Body of pancreas (tissue), 4 donors: ENCODE measurements at regions not wholly inside any gene's neighbourhood (a gene's known extent, or its start where the extent isn't known, plus 50 kb on each side); places are given as distances from the start of the nearest gene placed in this dataset.

Experiments used
- ATAC-seq: fragments of 150-250 bp; one replicate; pipeline ENCODE4 v1.9.1; 2016
- DNase-seq, 4 donors: peaks; one replicate each; pipeline ENCODE4 v3.0.0-alpha.2; 2019
- H3K27ac ChIP-seq, 4 donors: fragments of 200-600 bp; sonication (generic); 1 replicate in 3 of 4; 2 replicates in 1 of 4; pipeline versions ENCODE4 v1.5.1 to v1.6.1; 2016 to 2019; ENCODE audit warnings: mild to moderate bottlenecking in 1 of 4, mixed read lengths in 1 of 4, moderate library complexity in 1 of 4
- H3K27me3 ChIP-seq, 2 donors: fragments of 200-600 bp; sonication (generic); one replicate each; pipeline ENCODE4 v1.6.0; 2016; ENCODE audit warnings: mild to moderate bottlenecking in 1 of 2
- H3K36me3 ChIP-seq, 2 donors: fragments of 200-600 bp; sonication (generic); replicated peaks in 1 of 2; 2 replicates each; pipeline ENCODE4 v1.5.1; 2016; ENCODE audit warnings: low read depth in 2 of 2; ENCODE audit not compliant: insufficient read depth in 1 of 2
- H3K4me1 ChIP-seq: fragments of 200-600 bp; sonication (generic); one replicate; pipeline ENCODE4 v1.6.0; 2016
- H3K4me3 ChIP-seq, 2 donors: fragments of 200-600 bp; sonication (generic); 1 replicate in 1 of 2; 2 replicates in 1 of 2; pipeline ENCODE4 v1.5.1; 2016 to 2019
- H3K9me3 ChIP-seq, 3 donors: fragments of 200-600 bp; sonication (generic); 1 replicate in 2 of 3; 2 replicates in 1 of 3; pipeline ENCODE4 v1.5.1; 2016
- CTCF ChIP-seq, 7 experiments: fragments of 450-650 bp in 4 of 7; fragments of 200-600 bp in 3 of 7; sonication (generic) in 3 of 7; IDR thresholded peaks; one replicate each; pipeline ENCODE4 v1.5.1; 2016 to 2019; ENCODE audit warnings: antibody characterized with exemption in 7 of 7
- POLR2A ChIP-seq, 3 donors: fragments of 450-650 bp; IDR thresholded peaks; one replicate each; pipeline ENCODE4 v1.6.1; 2016; ENCODE audit warnings: antibody characterized with exemption in 3 of 3, mild to moderate bottlenecking in 2 of 3
- WGBS, 2 donors: methylation state at CpG; one replicate each; pipeline ENCODE4 v1.1.5; 2017; 5-methylcytosine and 5-hydroxymethylcytosine counted together
- intact Hi-C: fragments of 100-400 bp; cut with DNase I; formaldehyde crosslinking; loops from one replicate; pipeline ENCODE4 v1.15.1; 2023

- 71 to 81% methylated on average over 5 of the region's 5 CpGs for WGBS, 2 donors
- intact Hi-C loops: no loop called here
- TF ChIP-seq CTCF (IDR thresholded peaks at IDR 0.05) (no peak), POLR2A (IDR thresholded peaks at IDR 0.05) (no peak)
- DNase-seq (no peak), ATAC-seq (no peak)
- Histone ChIP-seq H3K4me3 (no peak overlapping the region), H3K36me3 (no peaks in the 10 kb centered on the region), H3K27me3 (no peaks in the 10 kb centered on the region), H3K27ac (no peak overlapping the region), H3K9me3 (no peaks in the 10 kb centered on the region), H3K4me1 (no peaks in the 10 kb centered on the region)
Observed at GRCh38 chr1:14067036-14067435, 367.0 kb downstream of the PRDM2 start.

- no peak for DNase-seq
- 51 to 68% methylated on average over 4 of the region's 4 CpGs for WGBS, 2 donors
Observed at GRCh38 chr1:14067711-14068110, 367.7 kb downstream of the PRDM2 start.

GRCh38 chr1:14071581-14071980 lies 371.6 kb downstream of the PRDM2 start:
- no peak overlapping the region for H3K4me3 ChIP-seq
- no peaks in the 10 kb centered on the region for H3K9me3 ChIP-seq
- H3K27ac ChIP-seq: no peak overlapping the region
- H3K36me3 ChIP-seq: no peaks in the 10 kb centered on the region
- no peaks in the 10 kb centered on the region for H3K4me1 ChIP-seq
- intact Hi-C loops: no loop called here
- ATAC-seq (no peak), DNase-seq (no peak)
- 85 to 91% methylated on average over 3 of the region's 3 CpGs for WGBS, 2 donors
- TF ChIP-seq POLR2A (IDR thresholded peaks at IDR 0.05): no peak
- no peak for TF ChIP-seq CTCF (IDR thresholded peaks at IDR 0.05)
- H3K27me3 ChIP-seq: no peaks in the 10 kb centered on the region

More at GRCh38 chr1:14067711-14068110, 367.7 kb downstream of the PRDM2 start:
- Histone ChIP-seq H3K4me1 (no peaks in the 10 kb centered on the region), H3K27me3 (no peaks in the 10 kb centered on the region), H3K9me3 (no peaks in the 10 kb centered on the region), H3K27ac (no peak overlapping the region), H3K4me3 (no peak overlapping the region), H3K36me3 (no peaks in the 10 kb centered on the region)
- no peak for TF ChIP-seq CTCF (IDR thresholded peaks at IDR 0.05)
- TF ChIP-seq POLR2A (IDR thresholded peaks at IDR 0.05): no peak
- ATAC-seq: no peak
- intact Hi-C loops: no loop called here

GRCh38 chr1:14080653-14081052 lies 380.7 kb downstream of the PRDM2 start:
- H3K9me3 ChIP-seq: no peaks in the 10 kb centered on the region
- TF ChIP-seq CTCF (IDR thresholded peaks at IDR 0.05) (no peak), POLR2A (IDR thresholded peaks at IDR 0.05) (no peak)
- DNase-seq (no peak), ATAC-seq (no peak)
- H3K36me3 ChIP-seq: no peaks in the 10 kb centered on the region
- H3K4me1 ChIP-seq: no peaks in the 10 kb centered on the region
- no peaks in the 10 kb centered on the region for H3K27me3 ChIP-seq
- H3K27ac ChIP-seq: no peak overlapping the region
- intact Hi-C loops: no loop called here
- H3K4me3 ChIP-seq: no peak overlapping the region
- 84 to 93% methylated on average over 5 of the region's 5 CpGs for WGBS, 2 donors

GRCh38 chr1:14082331-14082730 lies 382.3 kb downstream of the PRDM2 start:
- Histone ChIP-seq H3K27ac (no peak overlapping the region), H3K4me1 (no peaks in the 10 kb centered on the region), H3K9me3 (no peaks in the 10 kb centered on the region), H3K36me3 (no peaks in the 10 kb centered on the region), H3K27me3 (no peaks in the 10 kb centered on the region), H3K4me3 (no peak overlapping the region)
- ATAC-seq (no peak), DNase-seq (no peak)
- TF ChIP-seq POLR2A (IDR thresholded peaks at IDR 0.05): no peak
- no peak for TF ChIP-seq CTCF (IDR thresholded peaks at IDR 0.05)
- WGBS, 2 donors: 57 to 72% methylated on average over 5 of the region's 5 CpGs
- intact Hi-C loops: no loop called here
